ENCODE measurements at regions not wholly inside any gene's neighbourhood (a gene's known extent, or its start where the extent isn't known, plus 50 kb on each side); places are given as distances from the start of the nearest gene placed in this dataset.

DNA sequence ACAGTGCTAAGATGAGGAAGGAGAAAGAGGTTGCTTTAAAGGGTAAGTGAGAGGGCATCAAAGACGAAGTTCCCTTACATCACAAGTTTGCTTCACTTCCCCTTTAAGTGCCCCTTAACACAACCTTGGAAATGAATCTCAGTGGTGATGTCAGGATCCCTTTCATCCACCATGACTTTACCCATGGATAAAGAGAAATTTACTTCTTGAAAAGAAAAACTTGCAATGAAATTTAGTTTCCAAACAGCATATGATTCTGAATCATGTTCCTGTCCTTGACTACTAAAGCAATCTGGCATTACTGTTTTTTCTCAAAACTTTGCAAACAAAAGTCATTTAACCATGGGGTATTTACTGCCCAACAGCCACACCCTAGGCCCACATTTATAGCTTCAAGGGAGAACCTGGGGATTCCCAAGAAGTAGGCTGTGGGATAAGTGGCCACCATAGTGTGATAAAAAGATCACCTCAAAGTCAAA is 135.9 kb downstream of the ITGB8 start:
- DNase-seq (ENCODE audit: extremely low spot score in 2 of 2), result no peak
- Histone ChIP-seq H3K27me3 (no peaks in the 10 kb centered on the region), H3K4me1 (no peaks in the 10 kb centered on the region), H3K27ac (no peak overlapping the region), H3K4me3 (no peak overlapping the region), H3K9me3 (no peaks in the 10 kb centered on the region), H3K36me3 (no peaks in the 10 kb centered on the region)
- intact Hi-C loops (cut with DNase I), result no loop called here
- TF ChIP-seq POLR2AphosphoS5 (IDR thresholded peaks at IDR 0.05; ENCODE audit: insufficient read depth in 1 of 2, low read depth in 1 of 2), result no peak
- TF ChIP-seq POLR2A (IDR thresholded peaks at IDR 0.05), result no peak
- TF ChIP-seq, protein P1, sequence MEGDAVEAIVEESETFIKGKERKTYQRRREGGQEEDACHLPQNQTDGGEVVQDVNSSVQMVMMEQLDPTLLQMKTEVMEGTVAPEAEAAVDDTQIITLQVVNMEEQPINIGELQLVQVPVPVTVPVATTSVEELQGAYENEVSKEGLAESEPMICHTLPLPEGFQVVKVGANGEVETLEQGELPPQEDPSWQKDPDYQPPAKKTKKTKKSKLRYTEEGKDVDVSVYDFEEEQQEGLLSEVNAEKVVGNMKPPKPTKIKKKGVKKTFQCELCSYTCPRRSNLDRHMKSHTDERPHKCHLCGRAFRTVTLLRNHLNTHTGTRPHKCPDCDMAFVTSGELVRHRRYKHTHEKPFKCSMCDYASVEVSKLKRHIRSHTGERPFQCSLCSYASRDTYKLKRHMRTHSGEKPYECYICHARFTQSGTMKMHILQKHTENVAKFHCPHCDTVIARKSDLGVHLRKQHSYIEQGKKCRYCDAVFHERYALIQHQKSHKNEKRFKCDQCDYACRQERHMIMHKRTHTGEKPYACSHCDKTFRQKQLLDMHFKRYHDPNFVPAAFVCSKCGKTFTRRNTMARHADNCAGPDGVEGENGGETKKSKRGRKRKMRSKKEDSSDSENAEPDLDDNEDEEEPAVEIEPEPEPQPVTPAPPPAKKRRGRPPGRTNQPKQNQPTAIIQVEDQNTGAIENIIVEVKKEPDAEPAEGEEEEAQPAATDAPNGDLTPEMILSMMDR (IDR thresholded peaks at IDR 0.05), result no peak

DNA sequence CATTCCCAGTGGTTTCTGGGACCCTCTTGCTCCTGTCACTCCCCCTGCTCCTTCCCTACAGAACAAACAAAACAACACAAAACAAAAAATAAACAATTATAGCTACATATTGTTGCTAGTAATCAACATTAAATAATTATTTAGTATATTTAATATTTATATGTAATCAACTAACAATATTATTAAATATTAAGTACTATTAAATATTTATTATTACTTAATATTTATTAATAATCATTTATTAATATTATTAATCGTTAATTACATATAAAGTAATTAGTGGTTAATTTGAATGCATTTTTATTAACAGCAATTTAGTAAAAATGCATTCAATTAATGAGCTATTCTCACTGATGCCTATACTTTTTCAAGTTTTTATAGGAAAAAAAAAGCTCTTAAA is 139.4 kb downstream of the ITGB8 start:
- intact Hi-C loops (cut with DNase I), result no loop called here
- H3K9me3 ChIP-seq, result no peaks in the 10 kb centered on the region

DNA sequence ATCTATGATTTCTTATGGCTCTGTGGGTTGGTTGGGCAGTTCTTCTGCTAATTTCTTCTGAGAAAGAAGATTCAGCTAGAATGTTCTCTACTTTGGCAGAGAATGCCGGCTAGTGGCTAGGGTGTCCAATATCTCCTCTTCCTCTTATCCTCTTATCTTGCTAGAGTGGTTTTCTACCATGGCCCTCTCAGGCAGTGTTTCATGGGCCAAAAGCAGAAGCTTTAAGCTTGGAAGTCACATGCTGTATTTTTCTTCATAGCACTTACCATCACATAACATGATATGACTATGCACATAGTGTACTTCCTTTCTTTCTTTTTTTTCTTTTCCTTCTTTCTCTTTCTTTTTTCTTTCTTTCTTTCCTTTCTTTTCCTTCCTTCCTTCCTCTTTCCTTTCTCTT is 140.0 kb downstream of the ITGB8 start:
- H3K27me3 ChIP-seq, result no peaks in the 10 kb centered on the region
- no peak overlapping the region for H3K27ac ChIP-seq
- H3K36me3 ChIP-seq, result no peaks in the 10 kb centered on the region
- H3K9me3 ChIP-seq, result no peaks in the 10 kb centered on the region
- intact Hi-C loops (cut with DNase I), result no loop called here
- TF ChIP-seq, protein P1 (IDR thresholded peaks at IDR 0.05), result no peak
- TF ChIP-seq POLR2AphosphoS5 (IDR thresholded peaks at IDR 0.05; ENCODE audit: insufficient read depth in 1 of 2, low read depth in 1 of 2) (no peak), POLR2A (IDR thresholded peaks at IDR 0.05) (no peak)
- DNase-seq (ENCODE audit: extremely low spot score in 2 of 2), result no peak
- no peaks in the 10 kb centered on the region for H3K4me1 ChIP-seq
- H3K4me3 ChIP-seq, result no peak overlapping the region

More for the DNA sequence above, 139.4 kb downstream of the ITGB8 start:
- DNase-seq (ENCODE audit: extremely low spot score in 2 of 2), result no peak
- H3K36me3 ChIP-seq, result no peaks in the 10 kb centered on the region
- no peak overlapping the region for H3K27ac ChIP-seq
- no peak overlapping the region for H3K4me3 ChIP-seq
- H3K4me1 ChIP-seq, result no peaks in the 10 kb centered on the region
- TF ChIP-seq, protein P1 (IDR thresholded peaks at IDR 0.05), result no peak
- TF ChIP-seq POLR2A (IDR thresholded peaks at IDR 0.05), result no peak
- no peak for TF ChIP-seq POLR2AphosphoS5 (IDR thresholded peaks at IDR 0.05; ENCODE audit: insufficient read depth in 1 of 2, low read depth in 1 of 2)
- no peaks in the 10 kb centered on the region for H3K27me3 ChIP-seq

DNA sequence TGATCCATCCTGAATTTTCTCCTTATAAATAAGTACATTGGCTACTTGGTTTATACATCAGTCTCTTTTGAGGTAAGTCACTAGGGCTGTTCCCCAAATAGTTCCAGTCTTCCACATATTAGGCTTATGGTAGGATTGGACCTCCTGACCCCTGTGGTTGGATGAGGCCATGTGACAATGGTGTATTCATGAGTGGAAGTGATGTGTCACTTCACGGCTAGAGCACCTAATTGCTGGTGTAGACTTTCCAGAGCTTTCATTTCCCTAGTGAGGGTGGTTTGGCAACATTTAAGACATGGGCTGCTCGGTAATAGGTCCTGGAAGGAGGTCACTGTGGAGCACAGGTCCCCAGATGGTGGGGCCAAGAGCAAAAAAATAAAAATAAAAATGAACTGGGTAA is 141.2 kb upstream of the ABCB5 start:
- no peak overlapping the region for H3K4me3 ChIP-seq
- no peak for TF ChIP-seq POLR2AphosphoS5 (IDR thresholded peaks at IDR 0.05; ENCODE audit: insufficient read depth in 1 of 2, low read depth in 1 of 2)
- no peak for TF ChIP-seq POLR2A (IDR thresholded peaks at IDR 0.05)
- TF ChIP-seq, protein P1 (IDR thresholded peaks at IDR 0.05), result no peak
- H3K4me1 ChIP-seq, result no peaks in the 10 kb centered on the region
- DNase-seq (ENCODE audit: extremely low spot score in 2 of 2), result no peak
- H3K9me3 ChIP-seq, result no peaks in the 10 kb centered on the region
- H3K36me3 ChIP-seq, result no peaks in the 10 kb centered on the region
- H3K27me3 ChIP-seq, result no peaks in the 10 kb centered on the region
- intact Hi-C loops (cut with DNase I), result no loop called here
- H3K27ac ChIP-seq, result no peak overlapping the region

DNA sequence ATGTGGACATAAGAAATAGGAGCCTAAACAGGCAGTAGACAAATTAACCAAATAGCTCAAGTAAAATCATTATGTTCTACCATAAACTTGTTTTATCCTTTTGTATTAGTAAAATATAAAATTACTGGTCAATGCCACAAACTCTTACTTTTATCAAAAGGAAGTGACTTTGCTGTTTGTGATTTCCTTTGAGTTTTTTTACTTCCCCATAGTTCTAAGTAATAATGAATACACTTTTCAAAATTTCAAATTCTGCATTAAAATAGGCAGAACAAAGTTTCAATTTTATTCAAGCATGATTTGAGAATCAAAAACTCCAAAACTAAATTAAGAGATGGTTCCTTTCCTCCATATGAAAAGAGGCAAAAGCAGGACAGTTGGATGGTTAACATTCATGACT is 139.7 kb upstream of the ABCB5 start:
- Histone ChIP-seq H3K9me3 (no peaks in the 10 kb centered on the region), H3K27me3 (no peaks in the 10 kb centered on the region), H3K4me1 (no peaks in the 10 kb centered on the region), H3K4me3 (no peak overlapping the region), H3K27ac (no peak overlapping the region), H3K36me3 (no peaks in the 10 kb centered on the region)
- intact Hi-C loops (cut with DNase I), result no loop called here
- no peak for DNase-seq (ENCODE audit: extremely low spot score in 2 of 2)
- TF ChIP-seq POLR2AphosphoS5 (IDR thresholded peaks at IDR 0.05; ENCODE audit: insufficient read depth in 1 of 2, low read depth in 1 of 2), result no peak
- TF ChIP-seq, protein P1 (IDR thresholded peaks at IDR 0.05), result no peak
- no peak for TF ChIP-seq POLR2A (IDR thresholded peaks at IDR 0.05)

Data from vagina (tissue), 2 donors.